ENCODE measurements at regions not wholly inside any gene's neighbourhood (a gene's known extent, or its start where the extent isn't known, plus 50 kb on each side); places are given as distances from the start of the nearest gene placed in this dataset.

DNA sequence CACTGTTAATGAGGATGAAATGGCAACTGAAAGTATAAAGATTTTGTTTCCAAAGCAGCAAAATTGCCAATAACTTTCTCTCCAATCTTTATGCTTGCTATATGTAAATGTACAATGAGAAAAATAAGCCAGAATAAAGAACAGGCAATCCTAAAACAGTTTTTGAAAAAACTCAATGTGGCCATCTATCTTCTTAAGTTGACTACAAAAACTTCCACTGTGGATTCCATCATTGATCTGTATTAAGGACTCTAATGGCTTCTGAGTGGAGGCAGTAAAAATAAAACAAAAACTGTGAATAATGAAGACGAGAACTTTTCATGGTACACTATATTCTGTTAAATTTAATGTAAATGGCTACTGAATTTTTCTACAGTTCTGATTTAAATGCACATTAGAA, 382.9 kb downstream of the TMEM232 start:
- Histone ChIP-seq H2BK20ac (ENCODE audit: low read depth, low read length) (no peak overlapping the region), H2AFZ (replicated peaks; ENCODE audit: low read length, poor library complexity) (no peak overlapping the region), H2BK15ac (ENCODE audit: low read depth, low read length) (no peak overlapping the region), H3K56ac (ENCODE audit: extremely low read depth, insufficient read depth, low read length) (no peak overlapping the region), H2AK9ac (replicated peaks; ENCODE audit: low read depth, low read length, poor library complexity) (no peak overlapping the region), H3K79me1 (ENCODE audit: low read depth in 1 of 2, low read length in 2 of 2) (no peaks in the 10 kb centered on the region), H4K20me1 (ENCODE audit: insufficient read depth, low read length) (no peaks in the 10 kb centered on the region), H3K18ac (ENCODE audit: low read depth, low read length) (no peak overlapping the region), H3K36me3 (ENCODE audit: control insufficient read depth, insufficient read depth, low read length) (no peaks in the 10 kb centered on the region), H3K9me1 (ENCODE audit: insufficient read depth, low read length) (no peaks in the 10 kb centered on the region), H3K4ac (ENCODE audit: low read depth, low read length) (no peak overlapping the region), H3K4me2 (ENCODE audit: low read depth, low read length) (no peak overlapping the region), H4K5ac (ENCODE audit: low read depth, low read length) (no peak overlapping the region), H4K8ac (ENCODE audit: low read depth in 2 of 2, low read length in 2 of 2) (no peak overlapping the region), H3K9ac (ENCODE audit: low read depth, low read length) (no peak overlapping the region), H3K4me3 (ENCODE audit: insufficient read depth, low read depth, low read length) (no peak overlapping the region), H4K91ac (ENCODE audit: insufficient read depth, low read depth, low read length) (no peak overlapping the region), H3K9me3 (ENCODE audit: control insufficient read depth, insufficient read depth, low read length) (no peaks in the 10 kb centered on the region), H3K4me1 (ENCODE audit: control insufficient read depth, insufficient read depth, low read length) (no peaks in the 10 kb centered on the region), H3K27ac (ENCODE audit: insufficient read depth, low read length) (no peak overlapping the region), H3K27me3 (ENCODE audit: control insufficient read depth, insufficient read depth, low read length) (no peaks in the 10 kb centered on the region), H2BK120ac (ENCODE audit: low read depth, low read length) (no peak overlapping the region), H2BK5ac (ENCODE audit: low read depth, low read length, poor library complexity, severe bottlenecking) (no peak overlapping the region), H2AK5ac (ENCODE audit: low read depth, low read length) (no peak overlapping the region), H3K23ac (ENCODE audit: low read depth, low read length) (no peak overlapping the region), H3K14ac (replicated peaks; ENCODE audit: low read depth, low read length) (no peak overlapping the region)
- in situ Hi-C loops (cut with MboI; ENCODE audit: low sequenced_read_pairs) (no loop called here), dilution Hi-C loops (cut with HindIII; ENCODE audit: low sequenced_read_pairs, unreplicated experiment) (no loop called here), intact Hi-C loops (cut with micrococcal nuclease) (no loop called here)
- ATAC-seq (ENCODE audit: low read depth) (no peak), DNase-seq (no peak)
- TF ChIP-seq RFX5 (IDR thresholded peaks at IDR 0.05; ENCODE audit: low read depth, low read length) (no peak), BHLHE40 (IDR thresholded peaks at IDR 0.05; ENCODE audit: low read depth, low read length) (no peak), SMC3 (IDR thresholded peaks at IDR 0.05; ENCODE audit: low read depth, low read length) (no peak), MAFK (IDR thresholded peaks at IDR 0.05; ENCODE audit: low read depth, low read length) (no peak), RAD21 (IDR thresholded peaks at IDR 0.05; ENCODE audit: low read length) (no peak), FOS (IDR thresholded peaks at IDR 0.05; ENCODE audit: low read depth, low read length) (no peak), MAZ (IDR thresholded peaks at IDR 0.05; ENCODE audit: borderline replicate concordance, low read depth, low read length) (no peak), POLR2A (IDR thresholded peaks at IDR 0.05; ENCODE audit: low read depth, low read length) (no peak)
- TF ChIP-seq, protein P1, sequence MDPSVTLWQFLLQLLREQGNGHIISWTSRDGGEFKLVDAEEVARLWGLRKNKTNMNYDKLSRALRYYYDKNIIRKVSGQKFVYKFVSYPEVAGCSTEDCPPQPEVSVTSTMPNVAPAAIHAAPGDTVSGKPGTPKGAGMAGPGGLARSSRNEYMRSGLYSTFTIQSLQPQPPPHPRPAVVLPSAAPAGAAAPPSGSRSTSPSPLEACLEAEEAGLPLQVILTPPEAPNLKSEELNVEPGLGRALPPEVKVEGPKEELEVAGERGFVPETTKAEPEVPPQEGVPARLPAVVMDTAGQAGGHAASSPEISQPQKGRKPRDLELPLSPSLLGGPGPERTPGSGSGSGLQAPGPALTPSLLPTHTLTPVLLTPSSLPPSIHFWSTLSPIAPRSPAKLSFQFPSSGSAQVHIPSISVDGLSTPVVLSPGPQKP (IDR thresholded peaks at IDR 0.05; ENCODE audit: borderline replicate concordance, low read depth, low read length): no peak
- WGBS, 2 experiments (ENCODE audit: extremely low coverage in 2 of 2, insufficient read length in 1 of 2): no CpG with 5 or more reads among the region's 1 CpG
- POLR2A ChIA-PET (ENCODE audit: unreplicated experiment): no interaction called here
- CTCF ChIA-PET: no interaction called here
- no TSS peak for BruUV-seq (replicated peaks)

All from IMR-90 (cell line).